Natural killer cell (primary cell): ENCODE measurements at regions not wholly inside any gene's neighbourhood (a gene's known extent, or its start where the extent isn't known, plus 50 kb on each side); places are given as distances from the start of the nearest gene placed in this dataset.

Experiments used
- ATAC-seq, 3 donors: fragments of 150-1000 bp in 2 of 3; fragments of 200-7000 bp in 1 of 3; cut with Tn5 transposase; 1 replicate in 1 of 3; 2 replicates in 2 of 3; pipeline ENCODE4 v1.10.0; 2021; ENCODE audit warnings: mild to moderate bottlenecking in 2 of 3, moderate library complexity in 2 of 3
- DNase-seq, 2 donors: peaks; one replicate each; pipeline versions ENCODE4 v3.0.0 to v3.0.0-alpha.2; 2013 to 2021; ENCODE audit warnings: mixed read lengths in 1 of 2
- H3K27ac ChIP-seq: one replicate; pipeline ENCODE4 v1.5.1; 2013; ENCODE audit warnings: mild to moderate bottlenecking, low read length
- H3K27me3 ChIP-seq: one replicate; pipeline ENCODE4 v1.6.1; 2013; ENCODE audit warnings: low read length; ENCODE audit not compliant: control insufficient read depth, insufficient read depth
- H3K36me3 ChIP-seq: one replicate; pipeline ENCODE4 v1.6.1; 2013; ENCODE audit warnings: low read length; ENCODE audit not compliant: control insufficient read depth, insufficient read depth
- H3K4me1 ChIP-seq: one replicate; pipeline ENCODE4 v1.6.1; 2013; ENCODE audit warnings: low read length; ENCODE audit not compliant: control insufficient read depth, insufficient read depth
- H3K4me3 ChIP-seq: one replicate; pipeline ENCODE4 v1.5.1; 2013; ENCODE audit warnings: low read length
- H3K9me3 ChIP-seq: one replicate; pipeline ENCODE4 v1.6.1; 2013; ENCODE audit warnings: low read length; ENCODE audit not compliant: control insufficient read depth, insufficient read depth
- H3K27ac Mint-ChIP-seq, 2 donors: one replicate each; pipeline ENCODE4 v1.8.0; 2022; ENCODE audit warnings: mild to moderate bottlenecking in 2 of 2, mixed read lengths in 2 of 2, moderate library complexity in 1 of 2
- H3K27me3 Mint-ChIP-seq, 2 donors: one replicate each; pipeline ENCODE4 v1.8.0; 2022; ENCODE audit warnings: low read depth in 2 of 2, mixed read lengths in 2 of 2
- H3K36me3 Mint-ChIP-seq: one replicate; pipeline ENCODE4 v1.8.0; 2022; ENCODE audit warnings: mixed read lengths
- H3K4me1 Mint-ChIP-seq, 2 donors: one replicate each; pipeline ENCODE4 v1.8.0; 2022; ENCODE audit warnings: mixed read lengths in 2 of 2
- H3K4me3 Mint-ChIP-seq: one replicate; pipeline ENCODE4 v1.8.0; 2022; ENCODE audit warnings: mild to moderate bottlenecking, moderate library complexity, mixed read lengths
- H3K9me3 Mint-ChIP-seq, 2 donors: one replicate each; pipeline ENCODE4 v1.8.0; 2022; ENCODE audit warnings: mixed read lengths in 2 of 2
- CTCF ChIP-seq: fragments of 200-600 bp; IDR thresholded peaks from one replicate; pipeline ENCODE4 v1.8.0; 2022; ENCODE audit warnings: antibody characterized with exemption
- WGBS: methylation state at CpG from one replicate; pipeline ENCODE4 v1.1.7; 2013; ENCODE audit warnings: missing lambda C conversion rate; ENCODE audit not compliant: insufficient coverage; 5-methylcytosine and 5-hydroxymethylcytosine counted together
- intact Hi-C: fragments of 100-400 bp; cut with micrococcal nuclease; formaldehyde crosslinking; loops from one replicate; pipeline ENCODE4 v1.14.2; 2022

GRCh38 chr2:18834341-18834740 lies 245.0 kb upstream of the NT5C1B start:
- intact Hi-C loops: no loop called here
- TF ChIP-seq CTCF: no peak
- Histone ChIP-seq H3K4me1 (no peaks in the 10 kb centered on the region), H3K27ac (no peak overlapping the region), H3K27me3 (no peaks in the 10 kb centered on the region), H3K4me3 (no peak overlapping the region), H3K36me3 (no peaks in the 10 kb centered on the region), H3K9me3 (no peaks in the 10 kb centered on the region)
- H3K27me3 Mint-ChIP-seq: no peaks in the 10 kb centered on the region
- no peak overlapping the region for H3K4me3 Mint-ChIP-seq
- H3K9me3 Mint-ChIP-seq: peaks cover 0 to 2% of the 10 kb centered on the region in 2 donors
- no peak for DNase-seq
- no peak overlapping the region for H3K27ac Mint-ChIP-seq
- ATAC-seq: no peak
- H3K36me3 Mint-ChIP-seq: no peaks in the 10 kb centered on the region
- no peaks in the 10 kb centered on the region for H3K4me1 Mint-ChIP-seq
- WGBS: 100% methylated on average over 1 of the region's 1 CpG

- no peak for TF ChIP-seq CTCF
- no peaks in the 10 kb centered on the region for H3K36me3 Mint-ChIP-seq
- ATAC-seq (no peak), DNase-seq (no peak)
- Histone ChIP-seq H3K27ac (no peak overlapping the region), H3K27me3 (no peaks in the 10 kb centered on the region), H3K36me3 (no peaks in the 10 kb centered on the region), H3K4me1 (no peaks in the 10 kb centered on the region), H3K4me3 (no peak overlapping the region), H3K9me3 (no peaks in the 10 kb centered on the region)
- intact Hi-C loops: no loop called here
- WGBS: 92% methylated on average over 2 of the region's 2 CpGs
- H3K27me3 Mint-ChIP-seq: no peaks in the 10 kb centered on the region
- peaks cover 0 to 2% of the 10 kb centered on the region in 2 donors for H3K9me3 Mint-ChIP-seq
- no peaks in the 10 kb centered on the region for H3K4me1 Mint-ChIP-seq
- no peak overlapping the region for H3K27ac Mint-ChIP-seq
- H3K4me3 Mint-ChIP-seq: no peak overlapping the region
These were observed 244.6 kb upstream of the NT5C1B start for GRCh38 chr2:18833941-18834340.

GRCh38 chr2:18831916-18832510 lies 242.6 kb upstream of the NT5C1B start:
- H3K36me3 ChIP-seq: no peaks in the 10 kb centered on the region
- Mint-ChIP-seq H3K27me3 (no peaks in the 10 kb centered on the region), H3K36me3 (no peaks in the 10 kb centered on the region), H3K9me3 (peaks cover 0 to 5% of the 10 kb centered on the region in 2 donors), H3K27ac (no peak overlapping the region), H3K4me1 (no peaks in the 10 kb centered on the region), H3K4me3 (no peak overlapping the region)
- DNase-seq (no peak), ATAC-seq (no peak)
- WGBS: 86% methylated on average over 1 of the region's 2 CpGs
- TF ChIP-seq CTCF: no peak
- intact Hi-C loops: no loop called here
- no peaks in the 10 kb centered on the region for H3K4me1 ChIP-seq
- no peaks in the 10 kb centered on the region for H3K9me3 ChIP-seq
- H3K4me3 ChIP-seq: no peak overlapping the region
- H3K27ac ChIP-seq: no peak overlapping the region
- no peaks in the 10 kb centered on the region for H3K27me3 ChIP-seq

- Histone ChIP-seq H3K27me3 (no peaks in the 10 kb centered on the region), H3K9me3 (no peaks in the 10 kb centered on the region), H3K36me3 (no peaks in the 10 kb centered on the region), H3K4me3 (no peak overlapping the region), H3K4me1 (no peaks in the 10 kb centered on the region), H3K27ac (no peak overlapping the region)
- no peaks in the 10 kb centered on the region for H3K4me1 Mint-ChIP-seq
- no peaks in the 10 kb centered on the region for H3K27me3 Mint-ChIP-seq
- H3K9me3 Mint-ChIP-seq: peaks cover 0 to 5% of the 10 kb centered on the region in 2 donors
- no peak for TF ChIP-seq CTCF
- H3K36me3 Mint-ChIP-seq: no peaks in the 10 kb centered on the region
- H3K4me3 Mint-ChIP-seq: no peak overlapping the region
- DNase-seq: no peak
- no peak overlapping the region for H3K27ac Mint-ChIP-seq
- intact Hi-C loops: no loop called here
- no peak for ATAC-seq
- WGBS: no CpG with 5 or more reads among the region's 1 CpG
These were observed 241.6 kb upstream of the NT5C1B start for GRCh38 chr2:18830962-18831361.
